ENCODE measurements at regions not wholly inside any gene's neighbourhood (a gene's known extent, or its start where the extent isn't known, plus 50 kb on each side); places are given as distances from the start of the nearest gene placed in this dataset.

DNA sequence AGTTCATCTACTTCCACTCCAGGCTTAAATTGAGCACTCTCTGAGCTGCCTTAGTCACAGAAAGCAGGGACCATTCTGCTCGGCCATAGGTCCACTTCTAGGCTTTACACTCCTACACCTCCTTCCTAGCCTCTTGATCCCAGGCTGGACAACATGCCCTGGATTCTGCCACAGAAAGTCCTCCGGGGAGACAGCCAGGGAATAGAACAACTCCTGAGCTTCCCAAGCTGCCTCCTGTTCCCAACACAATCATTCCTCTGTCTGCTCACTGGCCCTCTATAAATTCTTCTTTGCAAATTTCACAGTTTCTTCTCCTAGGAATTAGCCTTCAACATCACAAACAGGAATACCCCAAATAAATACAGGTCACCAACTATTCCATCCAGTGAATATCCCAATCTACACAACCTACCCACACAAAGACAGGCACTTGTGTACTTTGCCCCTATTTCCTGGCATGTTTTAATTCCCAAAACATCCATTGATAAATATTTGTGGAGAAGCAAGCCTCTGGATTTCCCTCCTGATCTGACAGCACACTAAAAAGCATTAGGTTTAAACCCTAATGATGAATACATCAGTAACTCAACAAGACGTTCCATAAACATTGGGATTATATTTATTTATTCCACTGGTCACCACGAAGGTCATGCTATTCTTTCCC is 125.5 kb downstream of the ENC1 start:
- Histone ChIP-seq H3K36me3 (ENCODE audit: insufficient read depth) (no peaks in the 10 kb centered on the region), H3K9me2 (ENCODE audit: insufficient read depth) (no peaks in the 10 kb centered on the region), H3K4me2 (no peak overlapping the region), H4K20me1 (replicated peaks; ENCODE audit: insufficient read depth) (no peaks in the 10 kb centered on the region), H2AFZ (peak overlapping the region; percentile 25; the same call in 1 of the 2 replicates), H3F3A (replicated peaks; ENCODE audit: low read depth) (no peaks in the 10 kb centered on the region), H3K4me3 (no peak overlapping the region), H3K79me2 (replicated peaks; ENCODE audit: insufficient read depth) (no peaks in the 10 kb centered on the region), H3K4me1 (ENCODE audit: insufficient read depth) (peaks cover 9% of the 10 kb centered on the region; the same call in 1 of the 2 replicates), H3K27ac (ENCODE audit: low read depth) (no peak overlapping the region), H3K27me3 (ENCODE audit: insufficient read depth) (no peaks in the 10 kb centered on the region)
- no peaks in the 10 kb centered on the region for H3K36me3 Mint-ChIP-seq (ENCODE audit: low read depth)
- peaks cover 6% of the 10 kb centered on the region for H3K27me3 Mint-ChIP-seq (ENCODE audit: insufficient read depth, low read depth, poor library complexity)
- TF ChIP-seq POLR2AphosphoS5 (IDR thresholded peaks at IDR 0.05; ENCODE audit: low read depth): no peak
- TF ChIP-seq, protein P1, sequence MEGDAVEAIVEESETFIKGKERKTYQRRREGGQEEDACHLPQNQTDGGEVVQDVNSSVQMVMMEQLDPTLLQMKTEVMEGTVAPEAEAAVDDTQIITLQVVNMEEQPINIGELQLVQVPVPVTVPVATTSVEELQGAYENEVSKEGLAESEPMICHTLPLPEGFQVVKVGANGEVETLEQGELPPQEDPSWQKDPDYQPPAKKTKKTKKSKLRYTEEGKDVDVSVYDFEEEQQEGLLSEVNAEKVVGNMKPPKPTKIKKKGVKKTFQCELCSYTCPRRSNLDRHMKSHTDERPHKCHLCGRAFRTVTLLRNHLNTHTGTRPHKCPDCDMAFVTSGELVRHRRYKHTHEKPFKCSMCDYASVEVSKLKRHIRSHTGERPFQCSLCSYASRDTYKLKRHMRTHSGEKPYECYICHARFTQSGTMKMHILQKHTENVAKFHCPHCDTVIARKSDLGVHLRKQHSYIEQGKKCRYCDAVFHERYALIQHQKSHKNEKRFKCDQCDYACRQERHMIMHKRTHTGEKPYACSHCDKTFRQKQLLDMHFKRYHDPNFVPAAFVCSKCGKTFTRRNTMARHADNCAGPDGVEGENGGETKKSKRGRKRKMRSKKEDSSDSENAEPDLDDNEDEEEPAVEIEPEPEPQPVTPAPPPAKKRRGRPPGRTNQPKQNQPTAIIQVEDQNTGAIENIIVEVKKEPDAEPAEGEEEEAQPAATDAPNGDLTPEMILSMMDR (conservative IDR thresholded peaks at IDR 0.05; ENCODE audit: low read depth in 2 of 2): no peak
- TF ChIP-seq ZNF462 (CRISPR knock-in tag; IDR thresholded peaks at IDR 0.05): no peak
- no peak for TF ChIP-seq EZH2phosphoT487 (IDR thresholded peaks at IDR 0.05; ENCODE audit: unreplicated experiment)
- no peak for TF ChIP-seq ZNF114 (CRISPR knock-in tag; IDR thresholded peaks at IDR 0.05)
- no peak for TF ChIP-seq JUNB (IDR thresholded peaks at IDR 0.05; ENCODE audit: unreplicated experiment)
- TF ChIP-seq STAT1 (IDR thresholded peaks at IDR 0.05; ENCODE audit: unreplicated experiment): no peak
- no peak for TF ChIP-seq ETS1 (IDR thresholded peaks at IDR 0.05)
- TF ChIP-seq NANOG (IDR thresholded peaks at IDR 0.05; ENCODE audit: borderline replicate concordance): no peak
- TF ChIP-seq, protein P2, sequence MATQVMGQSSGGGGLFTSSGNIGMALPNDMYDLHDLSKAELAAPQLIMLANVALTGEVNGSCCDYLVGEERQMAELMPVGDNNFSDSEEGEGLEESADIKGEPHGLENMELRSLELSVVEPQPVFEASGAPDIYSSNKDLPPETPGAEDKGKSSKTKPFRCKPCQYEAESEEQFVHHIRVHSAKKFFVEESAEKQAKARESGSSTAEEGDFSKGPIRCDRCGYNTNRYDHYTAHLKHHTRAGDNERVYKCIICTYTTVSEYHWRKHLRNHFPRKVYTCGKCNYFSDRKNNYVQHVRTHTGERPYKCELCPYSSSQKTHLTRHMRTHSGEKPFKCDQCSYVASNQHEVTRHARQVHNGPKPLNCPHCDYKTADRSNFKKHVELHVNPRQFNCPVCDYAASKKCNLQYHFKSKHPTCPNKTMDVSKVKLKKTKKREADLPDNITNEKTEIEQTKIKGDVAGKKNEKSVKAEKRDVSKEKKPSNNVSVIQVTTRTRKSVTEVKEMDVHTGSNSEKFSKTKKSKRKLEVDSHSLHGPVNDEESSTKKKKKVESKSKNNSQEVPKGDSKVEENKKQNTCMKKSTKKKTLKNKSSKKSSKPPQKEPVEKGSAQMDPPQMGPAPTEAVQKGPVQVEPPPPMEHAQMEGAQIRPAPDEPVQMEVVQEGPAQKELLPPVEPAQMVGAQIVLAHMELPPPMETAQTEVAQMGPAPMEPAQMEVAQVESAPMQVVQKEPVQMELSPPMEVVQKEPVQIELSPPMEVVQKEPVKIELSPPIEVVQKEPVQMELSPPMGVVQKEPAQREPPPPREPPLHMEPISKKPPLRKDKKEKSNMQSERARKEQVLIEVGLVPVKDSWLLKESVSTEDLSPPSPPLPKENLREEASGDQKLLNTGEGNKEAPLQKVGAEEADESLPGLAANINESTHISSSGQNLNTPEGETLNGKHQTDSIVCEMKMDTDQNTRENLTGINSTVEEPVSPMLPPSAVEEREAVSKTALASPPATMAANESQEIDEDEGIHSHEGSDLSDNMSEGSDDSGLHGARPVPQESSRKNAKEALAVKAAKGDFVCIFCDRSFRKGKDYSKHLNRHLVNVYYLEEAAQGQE (IDR thresholded peaks at IDR 0.05; ENCODE audit: unreplicated experiment): no peak
- TF ChIP-seq CREB1 (CRISPR knock-in tag; IDR thresholded peaks at IDR 0.05; ENCODE audit: low read depth): no peak
- TF ChIP-seq ZNF331 (CRISPR knock-in tag; IDR thresholded peaks at IDR 0.05; ENCODE audit: low read depth): no peak
- TF ChIP-seq EZH2 (IDR thresholded peaks at IDR 0.05; ENCODE audit: low read depth, unreplicated experiment): no peak
- H3K4me1 Mint-ChIP-seq: peaks cover 24% of the 10 kb centered on the region
- no peak overlapping the region for H3K27ac Mint-ChIP-seq
- no peaks in the 10 kb centered on the region for H3K9me3 Mint-ChIP-seq
- H3K4me3 Mint-ChIP-seq: no peak overlapping the region
- ATAC-seq (no peak), DNase-seq (ENCODE audit: low spot score) (no peak)

Measured in GM23338 (cell line).